H9 (cell line): ENCODE measurements at regions not wholly inside any gene's neighbourhood (a gene's known extent, or its start where the extent isn't known, plus 50 kb on each side); places are given as distances from the start of the nearest gene placed in this dataset.

Source experiments
- DNase-seq: peaks from one replicate; pipeline ENCODE4 v3.0.0-alpha.2; 2017
- H2AFZ ChIP-seq: one replicate; pipeline ENCODE4 v1.6.1; 2013; ENCODE audit warnings: mild to moderate bottlenecking, low read length, control low read depth, moderate library complexity
- H2AK5ac ChIP-seq: 2 replicates; pipeline ENCODE4 v1.6.1; 2013; ENCODE audit warnings: low read length, control low read depth, mixed read lengths; ENCODE audit not compliant: insufficient read length
- H2BK120ac ChIP-seq: one replicate; pipeline ENCODE4 v1.6.1; 2013; ENCODE audit warnings: low read depth, mild to moderate bottlenecking, low read length, control low read depth, inconsistent platforms; ENCODE audit not compliant: poor library complexity, severe bottlenecking
- H2BK12ac ChIP-seq: 2 replicates; pipeline ENCODE4 v1.6.1; 2013; ENCODE audit warnings: low read length, control low read depth, mixed read lengths, low read depth; ENCODE audit not compliant: insufficient read length
- H2BK15ac ChIP-seq: 2 replicates; pipeline ENCODE4 v1.6.1; 2013; ENCODE audit warnings: low read depth, low read length, control low read depth
- H2BK20ac ChIP-seq: one replicate; pipeline ENCODE4 v1.6.1; 2013; ENCODE audit warnings: low read depth, mild to moderate bottlenecking, low read length, control low read depth, inconsistent platforms; ENCODE audit not compliant: poor library complexity, severe bottlenecking
- H2BK5ac ChIP-seq: 2 replicates; pipeline ENCODE4 v1.6.1; 2013; ENCODE audit warnings: low read length, control low read depth, mixed read lengths; ENCODE audit not compliant: insufficient read length
- H3K14ac ChIP-seq: 2 replicates; pipeline ENCODE4 v1.6.1; 2013; ENCODE audit warnings: low read length, control low read depth; ENCODE audit not compliant: insufficient read depth
- H3K18ac ChIP-seq: 2 replicates; pipeline ENCODE4 v1.6.1; 2013; ENCODE audit warnings: low read depth, mild to moderate bottlenecking, mixed read lengths, low read length, control low read depth; ENCODE audit not compliant: insufficient read length
- H3K23ac ChIP-seq: 2 replicates; pipeline ENCODE4 v1.6.1; 2013; ENCODE audit warnings: low read length, control low read depth, mixed read lengths, low read depth; ENCODE audit not compliant: insufficient read length
- H3K23me2 ChIP-seq: 2 replicates; pipeline ENCODE4 v1.6.1; 2013; ENCODE audit warnings: low read depth, mild to moderate bottlenecking, mixed read lengths, low read length, control low read depth; ENCODE audit not compliant: insufficient read length, poor library complexity, severe bottlenecking
- H3K27ac ChIP-seq: 2 replicates; pipeline ENCODE4 v1.5.1; 2013; ENCODE audit warnings: low read length, control low read depth, mixed read lengths, low read depth; ENCODE audit not compliant: insufficient read length
- H3K27me3 ChIP-seq: 2 replicates; pipeline ENCODE4 v1.6.1; 2013; ENCODE audit warnings: low read length, control low read depth, inconsistent platforms; ENCODE audit not compliant: insufficient read depth
- H3K4ac ChIP-seq: 2 replicates; pipeline ENCODE4 v1.6.1; 2013; ENCODE audit warnings: low read depth, mild to moderate bottlenecking, control low read depth, inconsistent platforms, low read length, moderate library complexity
- H3K4me1 ChIP-seq: 2 replicates; pipeline ENCODE4 v1.6.1; 2013; ENCODE audit warnings: low read length, control low read depth, inconsistent platforms; ENCODE audit not compliant: insufficient read depth
- H3K4me2 ChIP-seq: 2 replicates; pipeline ENCODE4 v1.6.1; 2013; ENCODE audit warnings: low read length, control low read depth, mixed read lengths; ENCODE audit not compliant: insufficient read length, insufficient read depth
- H3K56ac ChIP-seq: 2 replicates; pipeline ENCODE4 v1.6.1; 2013; ENCODE audit warnings: low read depth, mild to moderate bottlenecking, mixed read lengths, low read length, control low read depth; ENCODE audit not compliant: insufficient read length
- H3K79me1 ChIP-seq: 2 replicates; pipeline ENCODE4 v1.6.1; 2013; ENCODE audit warnings: low read depth, mild to moderate bottlenecking, moderate library complexity, low read length, control low read depth, inconsistent platforms; ENCODE audit not compliant: insufficient read depth, poor library complexity, severe bottlenecking
- H3K79me2 ChIP-seq: 2 replicates; pipeline ENCODE4 v1.6.1; 2013; ENCODE audit warnings: low read length, control low read depth, inconsistent platforms; ENCODE audit not compliant: insufficient read depth
- H3K9ac ChIP-seq: 2 replicates; pipeline ENCODE4 v1.6.1; 2013; ENCODE audit warnings: low read length, control low read depth, mixed read lengths; ENCODE audit not compliant: insufficient read length; ENCODE audit errors: extremely low read depth
- H3K9me3 ChIP-seq: one replicate; pipeline ENCODE4 v1.6.1; 2013; ENCODE audit warnings: low read depth, low read length, inconsistent platforms; ENCODE audit not compliant: control insufficient read depth
- H3T11ph ChIP-seq: one replicate; pipeline ENCODE4 v1.6.1; 2013; ENCODE audit warnings: mild to moderate bottlenecking, low read length, control low read depth, inconsistent platforms
- H4K20me1 ChIP-seq: one replicate; pipeline ENCODE4 v1.6.1; 2013; ENCODE audit not compliant: control insufficient read depth, insufficient read length, insufficient read depth
- H4K5ac ChIP-seq: 2 replicates; pipeline ENCODE4 v1.6.1; 2013; ENCODE audit warnings: low read depth, mild to moderate bottlenecking, mixed read lengths, low read length, control low read depth; ENCODE audit not compliant: insufficient read length
- H4K8ac ChIP-seq: replicated peaks from 2 replicates; pipeline ENCODE4 v1.6.1; 2013; ENCODE audit warnings: low read length, control low read depth, mixed read lengths, low read depth; ENCODE audit not compliant: insufficient read length
- H4K91ac ChIP-seq: 2 replicates; pipeline ENCODE4 v1.6.1; 2013; ENCODE audit warnings: low read depth, mild to moderate bottlenecking, moderate library complexity, mixed read lengths, low read length, control low read depth; ENCODE audit not compliant: insufficient read length
- H3K27ac Mint-ChIP-seq, 3 experiments: 2 replicates in 2 of 3; 3 replicates in 1 of 3; pipeline ENCODE4 v1.8.0; 2020 to 2021; ENCODE audit warnings: mixed read lengths in 3 of 3, mild to moderate bottlenecking in 1 of 3, moderate library complexity in 1 of 3
- H3K27me3 Mint-ChIP-seq: 2 replicates; pipeline ENCODE4 v1.8.0; 2021; ENCODE audit warnings: low read depth, mild to moderate bottlenecking, moderate library complexity, mixed read lengths
- H3K36me3 Mint-ChIP-seq, 3 experiments: 2 replicates in 2 of 3; 3 replicates in 1 of 3; pipeline ENCODE4 v1.8.0; 2020 to 2021; ENCODE audit warnings: low read depth in 3 of 3, mixed read lengths in 3 of 3; ENCODE audit not compliant: insufficient read depth in 1 of 3
- H3K4me1 Mint-ChIP-seq, 2 experiments: 2 replicates each; pipeline ENCODE4 v1.8.0; 2020; ENCODE audit warnings: mixed read lengths in 2 of 2
- H3K4me3 Mint-ChIP-seq, 2 experiments: 2 replicates in 1 of 2; 3 replicates in 1 of 2; pipeline ENCODE4 v1.8.0; 2020 to 2021; ENCODE audit warnings: mild to moderate bottlenecking in 2 of 2, mixed read lengths in 2 of 2, moderate library complexity in 1 of 2
- H3K9me3 Mint-ChIP-seq, 2 experiments: 2 replicates in 1 of 2; 3 replicates in 1 of 2; pipeline ENCODE4 v1.8.0; 2020; ENCODE audit warnings: mild to moderate bottlenecking in 2 of 2, mixed read lengths in 2 of 2, moderate library complexity in 1 of 2
- CTCF ChIP-seq: fragments of 200-600 bp; sonication (generic); conservative IDR thresholded peaks from 3 replicates; pipeline ENCODE4 v1.8.0; 2021; ENCODE audit warnings: antibody characterized with exemption, mild to moderate bottlenecking
- WGBS: extraction: QIAGEN DNeasy Blood & Tissue Kit; methylation state at CpG from one replicate; pipeline ENCODE4 v1.1.7; 2013; ENCODE audit warnings: missing lambda C conversion rate, low lambda C conversion rate, mixed read lengths; ENCODE audit not compliant: insufficient read length; ENCODE audit errors: extremely low coverage; 5-methylcytosine and 5-hydroxymethylcytosine counted together

- H3K36me3 Mint-ChIP-seq, result no peaks in the 10 kb centered on the region
- H3K9me3 Mint-ChIP-seq, result no peaks in the 10 kb centered on the region
- no peak overlapping the region for H3K56ac ChIP-seq
- no peaks in the 10 kb centered on the region for H3K9me3 ChIP-seq
- WGBS, result no CpG with 5 or more reads among the region's 5 CpGs
- H3K23ac ChIP-seq, result no peak overlapping the region
- H3K79me1 ChIP-seq, result no peaks in the 10 kb centered on the region
- H3K4me1 ChIP-seq, result 0 out of 2 replicates have a peak, but pooled peaks cover 5% of the 10 kb centered on the region
- 0 out of 7 replicates have a peak overlapping the region, but pooled peaks of 1 of the 3 experiments have one; percentile 14 for H3K27ac Mint-ChIP-seq
- no peak overlapping the region for H3K4me3 Mint-ChIP-seq
- H2AFZ ChIP-seq, result no peak overlapping the region
- no peak overlapping the region for H3T11ph ChIP-seq
- H2AK5ac ChIP-seq, result no peak overlapping the region
- peaks cover 11 to 31% of the 10 kb centered on the region in 2 experiments for H3K4me1 Mint-ChIP-seq
- no peak overlapping the region for H3K27ac ChIP-seq
- no peak overlapping the region for H3K14ac ChIP-seq
- H3K9ac ChIP-seq, result no peak overlapping the region
- H3K4ac ChIP-seq, result no peak overlapping the region
- H4K8ac ChIP-seq, result no peak overlapping the region
- H3K23me2 ChIP-seq, result no peaks in the 10 kb centered on the region
- peak; percentile 82 for TF ChIP-seq CTCF
- H3K4me2 ChIP-seq, result no peak overlapping the region
- no peak overlapping the region for H2BK15ac ChIP-seq
- no peak overlapping the region for H2BK12ac ChIP-seq
- H4K5ac ChIP-seq, result no peak overlapping the region
- no peak overlapping the region for H3K18ac ChIP-seq
- no peak overlapping the region for H2BK5ac ChIP-seq
- H4K20me1 ChIP-seq, result no peaks in the 10 kb centered on the region
- no peaks in the 10 kb centered on the region for H3K27me3 ChIP-seq
- no peak overlapping the region for H2BK20ac ChIP-seq
- H3K79me2 ChIP-seq, result no peaks in the 10 kb centered on the region
- no peak overlapping the region for H2BK120ac ChIP-seq
- DNase-seq, result peak; percentile 65
- no peak overlapping the region for H4K91ac ChIP-seq
- H3K27me3 Mint-ChIP-seq, result no peaks in the 10 kb centered on the region; the same call in 1 of the 2 replicates
These were observed 100.2 kb downstream of the PERP start for GRCh38 chr6:138007014-138007472.
